ENCODE measurements at regions not wholly inside any gene's neighbourhood (a gene's known extent, or its start where the extent isn't known, plus 50 kb on each side); places are given as distances from the start of the nearest gene placed in this dataset.
A peak's percentile ranks its signal among the peaks of the same experiment; 100 is the strongest.

GRCh38 chr22:49506010-49506400 is 321.7 kb downstream of the BRD1 start:
- no peak overlapping the region for H3K4me3 ChIP-seq
- DNase-seq = peak in 1 of 2 donors; percentile 5
- no peaks in the 10 kb centered on the region for H3K27me3 ChIP-seq
- TF ChIP-seq EP300 (IDR thresholded peaks at IDR 0.05) (no peak), POLR2A (IDR thresholded peaks at IDR 0.05) (no peak), POLR2AphosphoS5 (IDR thresholded peaks at IDR 0.05) (no peak), CTCF (IDR thresholded peaks at IDR 0.05) (no peak)
- peaks cover 0 to 10% (median 8%) of the 10 kb centered on the region in 4 donors for H3K9me3 ChIP-seq
- H3K4me1 ChIP-seq = no peaks in the 10 kb centered on the region
- no peaks in the 10 kb centered on the region for H3K36me3 ChIP-seq
- WGBS, 5 donors = 82 to 94% (median 87%) methylated on average over 6 of the region's 6 CpGs
- intact Hi-C loops (cut with DNase I; ENCODE audit: low total_unique reads) = no loop called here
- H3K27ac ChIP-seq = no peak overlapping the region

- no peak overlapping the region for H3K4me3 ChIP-seq
- intact Hi-C loops (cut with DNase I; ENCODE audit: low total_unique reads) = no loop called here
- H3K4me1 ChIP-seq = no peaks in the 10 kb centered on the region
- H3K27me3 ChIP-seq = no peaks in the 10 kb centered on the region
- WGBS, 5 donors = 92 to 97% (median 94%) methylated on average over 7 of the region's 7 CpGs
- no peak for TF ChIP-seq POLR2AphosphoS5 (IDR thresholded peaks at IDR 0.05)
- TF ChIP-seq EP300 (IDR thresholded peaks at IDR 0.05) = no peak
- no peak for TF ChIP-seq POLR2A (IDR thresholded peaks at IDR 0.05)
- TF ChIP-seq CTCF (IDR thresholded peaks at IDR 0.05) = no peak
- peaks cover 0 to 4% (median 3%) of the 10 kb centered on the region in 4 donors for H3K9me3 ChIP-seq
- DNase-seq = no peak
- H3K27ac ChIP-seq = no peak overlapping the region
- H3K36me3 ChIP-seq = no peaks in the 10 kb centered on the region
These were observed 322.2 kb downstream of the BRD1 start for GRCh38 chr22:49505337-49506009.

GRCh38 chr22:49503896-49504521 is 323.7 kb downstream of the BRD1 start:
- Histone ChIP-seq H3K27ac (no peak overlapping the region), H3K9me3 (no peaks in the 10 kb centered on the region), H3K4me1 (no peaks in the 10 kb centered on the region), H3K36me3 (no peaks in the 10 kb centered on the region), H3K4me3 (no peak overlapping the region), H3K27me3 (no peaks in the 10 kb centered on the region)
- no peak for TF ChIP-seq CTCF (IDR thresholded peaks at IDR 0.05)
- WGBS, 5 donors = 71 to 85% (median 78%) methylated on average over 3 to 6 of the region's 6 CpGs
- peak in 1 of 2 donors; percentile 2 for DNase-seq
- intact Hi-C loops (cut with DNase I; ENCODE audit: low total_unique reads) = no loop called here

- DNase-seq = no peak
- Histone ChIP-seq H3K9me3 (no peaks in the 10 kb centered on the region), H3K27me3 (no peaks in the 10 kb centered on the region), H3K36me3 (no peaks in the 10 kb centered on the region), H3K27ac (no peak overlapping the region), H3K4me3 (no peak overlapping the region), H3K4me1 (no peaks in the 10 kb centered on the region)
- WGBS, 5 donors = 67 to 89% (median 86%) methylated on average over 1 of the region's 1 CpG
- intact Hi-C loops (cut with DNase I; ENCODE audit: low total_unique reads) = no loop called here
- TF ChIP-seq CTCF (IDR thresholded peaks at IDR 0.05) (no peak), POLR2AphosphoS5 (IDR thresholded peaks at IDR 0.05) (no peak), POLR2A (IDR thresholded peaks at IDR 0.05) (no peak), EP300 (IDR thresholded peaks at IDR 0.05) (no peak)
These were observed 324.4 kb downstream of the BRD1 start for GRCh38 chr22:49503321-49503720.
